ENCODE measurements at regions not wholly inside any gene's neighbourhood (a gene's known extent, or its start where the extent isn't known, plus 50 kb on each side); places are given as distances from the start of the nearest gene placed in this dataset.

DNA sequence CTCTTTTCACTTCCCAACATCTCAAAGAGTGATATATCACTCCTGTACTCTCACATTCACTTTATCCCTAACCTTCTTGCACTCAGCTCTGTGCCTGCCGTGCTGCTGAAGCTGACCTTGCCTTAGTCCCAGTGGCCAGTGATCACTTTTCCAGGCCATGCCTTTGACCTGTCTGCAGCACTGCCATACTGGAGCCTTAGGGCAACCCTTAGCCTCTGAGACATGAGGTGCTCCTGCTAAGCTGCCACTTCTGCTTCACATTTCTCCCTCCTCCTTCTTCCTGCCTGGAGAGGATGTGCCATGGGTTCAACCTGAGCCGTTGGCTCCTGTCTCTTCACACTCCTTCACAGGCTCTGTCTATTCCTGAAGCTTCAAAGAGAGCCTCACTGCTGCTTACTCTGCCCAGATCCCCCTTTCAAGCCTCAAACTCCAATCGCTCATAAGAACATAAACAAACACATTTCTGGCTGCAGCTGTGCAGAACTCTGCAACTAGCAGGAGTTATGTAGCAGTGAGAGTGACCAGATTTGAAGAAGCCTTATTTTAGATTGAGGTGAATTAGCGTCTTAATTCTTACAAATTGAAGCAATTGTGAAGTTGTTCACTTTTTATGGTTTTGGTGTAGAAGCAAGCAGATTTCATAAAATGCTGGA, 716.2 kb upstream of the FANCL start:
- no peak for DNase-seq
- WGBS, 3 donors, result 43 to 53% (median 50%) methylated on average over 4 of the region's 4 CpGs
- Histone ChIP-seq H3K27me3 (peaks cover 3% of the 10 kb centered on the region), H3K36me3 (no peaks in the 10 kb centered on the region), H3K27ac (no peak overlapping the region), H3K9me3 (no peaks in the 10 kb centered on the region), H3K4me3 (no peak overlapping the region), H3K4me1 (ENCODE audit: insufficient read depth) (no peaks in the 10 kb centered on the region)
- TF ChIP-seq EP300 (IDR thresholded peaks at IDR 0.05), result no peak
- TF ChIP-seq, protein P1, sequence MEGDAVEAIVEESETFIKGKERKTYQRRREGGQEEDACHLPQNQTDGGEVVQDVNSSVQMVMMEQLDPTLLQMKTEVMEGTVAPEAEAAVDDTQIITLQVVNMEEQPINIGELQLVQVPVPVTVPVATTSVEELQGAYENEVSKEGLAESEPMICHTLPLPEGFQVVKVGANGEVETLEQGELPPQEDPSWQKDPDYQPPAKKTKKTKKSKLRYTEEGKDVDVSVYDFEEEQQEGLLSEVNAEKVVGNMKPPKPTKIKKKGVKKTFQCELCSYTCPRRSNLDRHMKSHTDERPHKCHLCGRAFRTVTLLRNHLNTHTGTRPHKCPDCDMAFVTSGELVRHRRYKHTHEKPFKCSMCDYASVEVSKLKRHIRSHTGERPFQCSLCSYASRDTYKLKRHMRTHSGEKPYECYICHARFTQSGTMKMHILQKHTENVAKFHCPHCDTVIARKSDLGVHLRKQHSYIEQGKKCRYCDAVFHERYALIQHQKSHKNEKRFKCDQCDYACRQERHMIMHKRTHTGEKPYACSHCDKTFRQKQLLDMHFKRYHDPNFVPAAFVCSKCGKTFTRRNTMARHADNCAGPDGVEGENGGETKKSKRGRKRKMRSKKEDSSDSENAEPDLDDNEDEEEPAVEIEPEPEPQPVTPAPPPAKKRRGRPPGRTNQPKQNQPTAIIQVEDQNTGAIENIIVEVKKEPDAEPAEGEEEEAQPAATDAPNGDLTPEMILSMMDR (IDR thresholded peaks at IDR 0.05), result no peak
- TF ChIP-seq POLR2A (IDR thresholded peaks at IDR 0.05), result no peak
- intact Hi-C loops (cut with DNase I), result no loop called here

DNA sequence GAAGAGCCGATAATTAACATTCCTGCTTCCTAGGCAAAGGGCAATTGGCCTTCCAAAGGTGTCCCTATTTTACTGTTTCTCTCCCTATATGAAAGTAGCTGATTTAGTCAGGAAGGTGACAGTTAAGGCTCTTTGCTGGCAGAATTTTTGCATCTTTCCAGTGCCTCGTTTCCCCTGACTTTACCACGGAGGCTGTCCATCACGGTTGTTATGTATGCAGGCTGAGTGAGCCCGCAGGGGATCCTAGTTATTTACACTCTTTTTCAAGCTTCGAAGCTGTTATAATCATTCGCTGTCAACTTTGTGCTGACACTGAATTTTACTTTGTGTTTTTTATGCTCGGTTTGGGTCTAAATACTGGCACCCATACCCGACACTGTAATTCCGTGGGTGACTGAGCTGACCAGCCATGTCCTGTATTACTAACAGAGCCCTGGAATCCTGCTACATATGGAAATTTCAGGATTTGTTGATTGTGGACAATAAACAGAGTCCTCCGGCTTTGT, 713.8 kb upstream of the FANCL start:
- WGBS, 3 donors, result 81 to 87% (median 83%) methylated on average over 11 of the region's 11 CpGs
- Histone ChIP-seq H3K9me3 (no peaks in the 10 kb centered on the region), H3K4me3 (no peak overlapping the region), H3K36me3 (no peaks in the 10 kb centered on the region), H3K27me3 (peaks cover 3% of the 10 kb centered on the region), H3K4me1 (ENCODE audit: insufficient read depth) (no peaks in the 10 kb centered on the region), H3K27ac (no peak overlapping the region)
- TF ChIP-seq EP300 (IDR thresholded peaks at IDR 0.05), result no peak
- TF ChIP-seq, protein P1 (IDR thresholded peaks at IDR 0.05), result no peak
- TF ChIP-seq POLR2A (IDR thresholded peaks at IDR 0.05), result no peak
- DNase-seq, result no peak
- intact Hi-C loops (cut with DNase I), result no loop called here

DNA sequence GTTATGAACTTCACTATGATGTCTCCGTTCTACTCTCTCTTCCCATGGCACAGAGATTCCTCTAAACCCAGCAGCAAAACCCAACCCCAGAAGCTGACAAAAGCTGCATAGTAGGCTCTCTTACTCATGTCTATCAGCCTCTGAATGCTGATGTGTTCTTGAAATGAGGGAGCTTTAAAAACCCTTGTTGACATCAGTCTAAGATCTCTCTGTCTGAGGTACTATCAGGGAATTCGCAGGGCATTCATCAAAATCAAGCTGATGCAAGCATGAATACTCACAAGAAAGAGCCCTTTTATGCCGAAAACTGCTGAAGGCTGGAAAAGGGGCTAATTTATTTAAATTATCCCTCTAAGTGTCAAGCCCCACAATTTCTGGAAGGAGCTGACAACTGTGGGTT, 710.6 kb upstream of the FANCL start:
- peaks cover 3% of the 10 kb centered on the region for H3K27me3 ChIP-seq
- no peak overlapping the region for H3K27ac ChIP-seq
- no peaks in the 10 kb centered on the region for H3K4me1 ChIP-seq (ENCODE audit: insufficient read depth)
- no peaks in the 10 kb centered on the region for H3K36me3 ChIP-seq
- no peaks in the 10 kb centered on the region for H3K9me3 ChIP-seq
- H3K4me3 ChIP-seq, result no peak overlapping the region
- WGBS, 3 donors, result 77 to 89% (median 85%) methylated on average over 3 of the region's 3 CpGs
- TF ChIP-seq POLR2A (IDR thresholded peaks at IDR 0.05) (no peak), EP300 (IDR thresholded peaks at IDR 0.05) (no peak)
- TF ChIP-seq, protein P1 (IDR thresholded peaks at IDR 0.05), result no peak
- DNase-seq, result no peak
- intact Hi-C loops (cut with DNase I), result no loop called here

DNA sequence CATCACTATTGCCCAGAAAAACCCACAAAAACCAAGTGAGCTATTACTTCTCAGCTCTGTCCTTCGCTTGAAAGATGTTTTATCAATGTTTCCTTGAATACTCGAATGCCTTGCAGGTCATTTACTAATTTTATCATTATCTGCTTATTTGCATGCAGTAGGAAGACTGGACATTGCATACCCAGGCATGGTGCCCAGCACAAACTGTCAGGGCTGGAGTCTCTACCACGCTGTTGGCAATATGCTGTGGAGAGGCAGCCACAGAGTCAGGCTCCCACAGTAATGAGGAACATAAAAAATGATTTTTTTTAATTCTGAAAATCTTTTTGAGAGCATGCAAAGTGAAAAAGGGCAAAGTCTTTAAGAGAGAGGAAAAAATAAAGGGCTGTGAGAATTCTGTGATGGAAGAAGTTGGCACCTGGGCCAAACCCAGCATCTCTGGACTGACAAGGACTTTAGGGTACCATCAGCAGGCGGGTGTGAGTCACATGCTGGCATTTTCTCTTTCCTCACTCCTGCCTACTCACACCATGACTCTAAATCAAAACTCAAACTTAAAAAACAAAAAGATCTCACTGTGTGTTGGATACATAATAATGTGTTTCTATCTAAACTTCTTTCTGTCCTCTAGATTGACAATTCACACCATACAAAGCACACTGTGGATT, 709.8 kb upstream of the FANCL start:
- Histone ChIP-seq H3K27me3 (peaks cover 3% of the 10 kb centered on the region), H3K36me3 (no peaks in the 10 kb centered on the region), H3K4me3 (no peak overlapping the region), H3K4me1 (ENCODE audit: insufficient read depth) (no peaks in the 10 kb centered on the region), H3K9me3 (no peaks in the 10 kb centered on the region), H3K27ac (no peak overlapping the region)
- TF ChIP-seq EP300 (IDR thresholded peaks at IDR 0.05), result no peak
- TF ChIP-seq, protein P1 (IDR thresholded peaks at IDR 0.05), result no peak
- TF ChIP-seq POLR2A (IDR thresholded peaks at IDR 0.05), result no peak
- WGBS, 3 donors, result 81 to 90% (median 87%) methylated on average over 4 of the region's 4 CpGs
- intact Hi-C loops (cut with DNase I), result no loop called here
- DNase-seq, result no peak
